Tibial nerve (tissue), 4 donors: ENCODE measurements at regions not wholly inside any gene's neighbourhood (a gene's known extent, or its start where the extent isn't known, plus 50 kb on each side); places are given as distances from the start of the nearest gene placed in this dataset.

Source experiments
- CTCF ChIP-seq, 5 experiments: fragments of 200-600 bp in 3 of 5; fragments of 450-650 bp in 2 of 5; sonication (generic) in 3 of 5; IDR thresholded peaks; one replicate each; pipeline ENCODE4 v1.5.1; 2016 to 2019; ENCODE audit warnings: antibody characterized with exemption in 5 of 5, mild to moderate bottlenecking in 3 of 5, moderate library complexity in 2 of 5
- EP300 ChIP-seq, 2 donors: sonication (generic); formaldehyde crosslinking; IDR thresholded peaks; one replicate each; pipeline ENCODE4 v1.6.1; 2017; ENCODE audit warnings: antibody characterized with exemption in 2 of 2, mild to moderate bottlenecking in 1 of 2

GRCh38 chr4:104749062-104749461, 254.4 kb upstream of the CXXC4 start:
- TF ChIP-seq EP300 (IDR thresholded peaks at IDR 0.05) (no peak), CTCF (IDR thresholded peaks at IDR 0.05) (no peak)
